ENCODE measurements at regions not wholly inside any gene's neighbourhood (a gene's known extent, or its start where the extent isn't known, plus 50 kb on each side); places are given as distances from the start of the nearest gene placed in this dataset.
"Not testable (repeated sequence)": the region's sequence is repeated elsewhere in the genome, so short reads cannot be mapped to it uniquely, and the experiment has no call there.

DNA sequence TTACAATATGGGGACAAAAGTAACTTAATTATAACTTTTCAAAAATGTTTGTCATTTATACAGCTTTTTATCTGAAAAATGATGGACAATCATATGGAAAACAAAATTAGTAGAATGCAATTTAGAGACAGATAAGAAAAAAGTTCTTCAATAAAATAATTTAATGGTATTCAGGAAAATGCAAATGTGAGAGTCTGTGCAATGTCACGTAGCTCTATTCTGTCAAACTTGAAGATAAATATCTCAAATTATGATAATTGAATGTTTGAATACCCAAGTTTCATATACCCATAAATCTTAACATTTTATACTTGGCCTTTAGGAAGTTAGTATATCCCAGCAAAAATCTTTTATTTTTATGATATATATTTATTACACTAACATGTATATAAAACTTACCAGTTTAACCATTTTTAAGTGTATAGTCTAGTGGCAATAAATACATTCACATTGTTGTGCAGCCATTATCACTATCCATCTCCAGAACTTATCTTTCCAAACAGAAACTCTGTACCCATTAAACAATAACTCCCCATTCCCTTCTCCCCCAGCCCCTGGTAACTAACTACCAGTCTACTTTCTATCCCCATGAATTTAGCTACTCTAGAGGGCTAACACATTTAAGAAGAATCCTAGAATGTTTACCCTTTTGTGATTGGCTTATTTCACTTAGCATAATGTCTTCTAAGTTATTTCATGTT lies 311.5 kb downstream of the SOCS6 start:
- DNase-seq (ENCODE audit: low read depth) = no peak

- no peak for DNase-seq (ENCODE audit: low read depth)
Measured at GRCh38 chr18:70598406-70598805, 309.6 kb downstream of the SOCS6 start.

GRCh38 chr18:70582981-70583380 lies 294.1 kb downstream of the SOCS6 start:
- DNase-seq (ENCODE audit: low read depth) = no peak

GRCh38 chr18:70578480-70578879 lies 289.6 kb downstream of the SOCS6 start:
- no peak for DNase-seq (ENCODE audit: low read depth)

DNA sequence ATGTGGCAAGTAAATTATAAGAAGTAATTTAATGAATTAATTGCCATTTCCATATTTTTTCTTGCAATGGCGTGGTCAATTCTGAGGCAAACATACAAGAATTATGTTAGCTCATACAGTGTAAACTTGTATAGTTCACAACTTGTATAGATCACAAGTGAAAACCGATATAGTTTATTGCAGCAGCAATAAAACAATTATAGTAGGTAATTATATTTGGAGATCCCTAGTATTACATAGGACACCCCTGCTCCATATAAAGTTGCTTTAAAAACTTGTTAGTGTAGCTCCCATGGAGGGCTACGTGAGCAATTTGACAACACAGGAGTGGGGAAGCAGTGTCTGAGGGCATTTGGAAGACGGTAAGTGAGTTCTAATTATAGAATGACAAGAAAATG lies 288.2 kb downstream of the SOCS6 start:
- DNase-seq (ENCODE audit: low read depth) = no peak

DNA sequence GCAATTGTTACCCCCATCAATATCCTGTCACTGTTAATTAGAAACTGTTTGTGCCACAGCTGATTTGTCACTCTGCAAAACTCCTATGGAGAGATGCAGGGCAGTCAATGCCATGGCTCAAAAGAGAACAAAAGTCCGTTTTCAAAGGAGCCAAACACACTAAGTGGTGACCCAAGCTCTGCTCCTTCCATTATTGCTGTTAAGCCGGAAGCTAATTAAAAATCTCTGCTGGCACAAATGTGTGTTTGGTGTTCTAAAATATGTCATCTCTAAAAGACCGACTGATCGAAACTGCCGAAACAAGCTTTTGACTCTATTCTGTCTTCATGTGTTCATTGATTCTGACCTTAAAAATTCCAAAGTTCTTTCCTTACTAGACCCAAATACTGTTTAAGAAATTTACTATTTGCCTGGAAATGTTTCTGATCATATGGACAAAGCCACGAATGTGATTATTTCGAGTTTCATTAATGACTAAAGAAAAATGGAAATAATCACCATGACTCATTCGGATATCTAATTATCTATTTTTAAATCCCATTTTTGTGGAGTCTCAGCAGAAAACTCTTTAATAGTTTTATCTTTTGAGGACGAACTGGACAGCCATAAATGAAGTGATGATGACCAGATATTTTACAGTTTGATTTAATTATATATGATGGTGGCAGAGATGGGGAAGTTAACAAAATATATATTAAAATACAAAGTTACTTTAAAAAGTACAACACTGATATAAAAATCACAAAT lies 287.6 kb downstream of the SOCS6 start:
- no peak for DNase-seq (ENCODE audit: low read depth)

DNA sequence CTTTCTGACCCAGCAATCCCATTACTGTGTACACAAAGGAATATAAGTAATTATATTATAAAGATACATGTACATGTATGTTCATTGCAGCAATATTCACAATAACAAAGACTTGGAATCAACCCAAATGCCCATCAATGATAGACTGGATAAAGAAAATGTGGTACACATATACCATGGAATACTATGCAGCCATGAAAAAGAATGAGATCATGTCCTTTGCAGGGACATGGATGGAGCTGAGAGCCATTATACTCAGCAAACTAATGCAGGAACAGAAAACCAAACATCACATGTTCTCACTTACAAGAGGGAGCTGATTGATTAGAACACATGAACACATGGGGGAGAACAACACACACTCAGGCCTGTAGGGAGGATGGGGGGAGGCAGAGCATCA lies 286.1 kb downstream of the SOCS6 start:
- DNase-seq (ENCODE audit: low read depth) = not testable (repeated sequence)

DNA sequence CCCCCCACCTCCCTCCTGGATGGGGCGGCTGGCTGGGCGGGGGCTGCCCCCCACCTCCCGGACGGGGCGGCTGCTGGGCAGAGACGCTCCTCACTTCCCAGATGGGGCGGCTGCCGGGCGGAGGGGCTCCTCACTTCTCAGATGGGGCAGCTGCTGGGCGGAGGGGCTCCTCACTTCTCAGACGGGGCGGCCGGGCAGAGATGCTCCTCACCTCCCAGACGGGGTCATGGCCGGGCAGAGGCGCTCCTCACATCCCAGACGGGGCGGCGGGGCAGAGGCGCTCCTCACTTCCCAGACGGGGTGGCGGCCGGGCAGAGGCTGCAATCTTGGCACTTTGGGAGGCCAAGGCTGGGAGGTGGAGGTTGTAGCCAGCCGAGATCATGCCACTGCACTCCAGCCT lies 280.8 kb downstream of the SOCS6 start:
- not testable (repeated sequence) for DNase-seq (ENCODE audit: low read depth)

GRCh38 chr18:70559446-70559845 lies 270.6 kb downstream of the SOCS6 start:
- DNase-seq (ENCODE audit: low read depth) = no peak

DNA sequence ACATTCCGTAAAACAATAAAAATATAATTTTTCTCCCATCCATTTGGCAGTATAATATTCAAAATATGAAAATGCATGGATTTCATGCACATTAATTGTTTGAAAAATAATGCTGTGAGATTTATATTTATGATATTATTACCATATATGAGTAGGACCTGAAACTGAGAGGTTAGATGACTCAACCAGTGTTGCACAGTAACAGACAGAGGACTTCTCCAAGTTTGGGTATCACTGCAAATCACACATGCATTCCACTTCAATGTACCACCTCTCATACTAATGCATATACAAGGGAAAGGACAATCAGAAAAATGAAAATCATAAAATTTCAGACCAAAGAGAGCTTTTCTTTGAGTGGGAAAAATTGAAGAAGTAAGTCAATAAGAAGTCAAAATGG lies 269.5 kb downstream of the SOCS6 start:
- no peak for DNase-seq (ENCODE audit: low read depth)

- no peak for DNase-seq (ENCODE audit: low read depth)
Measured at GRCh38 chr18:70554854-70555445, 266.1 kb downstream of the SOCS6 start.

GRCh38 chr18:70553936-70554260 lies 265.1 kb downstream of the SOCS6 start:
- DNase-seq (ENCODE audit: low read depth) = no peak

DNA sequence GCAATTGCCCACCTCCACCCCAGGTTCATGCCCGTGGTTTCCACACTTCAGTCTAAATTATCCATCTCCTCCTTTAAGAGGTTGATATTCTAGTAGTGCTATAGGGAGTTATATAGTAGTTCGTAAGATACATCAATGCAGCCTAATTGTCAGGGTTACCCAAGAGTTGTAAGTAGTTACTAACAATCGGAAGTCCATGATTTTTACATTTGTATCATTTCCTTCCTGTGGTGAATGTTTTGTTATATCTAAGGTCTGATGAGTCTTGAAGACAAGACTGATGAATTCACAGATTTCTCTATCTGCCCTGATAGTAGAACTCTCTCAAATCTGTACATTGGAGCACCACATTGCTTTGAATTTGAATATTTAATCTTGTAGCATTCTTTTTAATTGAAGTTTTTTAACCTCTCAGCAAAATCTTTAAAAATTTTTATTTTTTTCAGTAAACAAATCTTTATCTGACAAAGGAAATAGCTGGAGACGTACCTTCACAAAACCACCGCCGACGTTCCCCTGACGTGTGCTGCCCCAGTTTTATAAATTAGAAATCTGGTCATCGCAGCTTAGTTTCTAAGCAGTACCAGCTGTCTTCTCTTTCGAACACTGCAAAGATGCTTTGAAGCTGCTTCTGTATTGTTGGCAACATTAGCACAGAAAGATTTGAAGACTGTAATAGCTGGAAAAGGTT lies 264.5 kb downstream of the SOCS6 start:
- no peak for DNase-seq (ENCODE audit: low read depth)

DNA sequence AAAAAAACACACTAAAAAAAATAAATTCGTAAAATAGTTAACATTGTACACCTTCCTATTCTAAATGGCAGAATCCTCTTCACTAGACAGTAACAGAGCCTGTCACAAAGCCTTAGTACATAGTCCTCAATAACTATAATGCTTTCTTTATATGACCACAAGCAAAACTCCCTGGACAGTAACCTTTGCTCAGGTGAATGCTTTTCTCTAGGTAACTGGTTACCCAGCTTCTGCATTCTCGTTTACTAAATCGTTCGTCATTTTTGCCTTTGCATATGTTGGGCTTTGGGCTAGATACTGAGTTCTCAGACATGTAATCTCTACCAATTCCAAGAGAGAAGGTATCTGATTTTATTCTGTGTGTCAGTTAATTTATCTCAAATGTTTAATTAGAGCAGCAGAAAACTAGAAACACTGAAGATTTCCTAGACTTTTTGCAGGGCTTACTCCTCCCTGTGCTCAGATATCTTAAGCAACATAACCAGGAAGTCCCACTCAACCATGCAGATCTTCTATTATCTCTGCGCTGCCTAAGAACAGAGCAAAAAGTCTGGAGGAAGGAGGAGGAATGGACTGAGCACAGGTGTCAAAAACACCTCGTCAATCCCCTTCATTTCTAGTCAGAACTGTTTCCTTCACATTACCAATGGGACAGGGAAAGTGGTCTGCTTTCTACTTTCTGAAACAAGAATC lies 247.7 kb downstream of the SOCS6 start:
- no peak for DNase-seq (ENCODE audit: low read depth)

DNA sequence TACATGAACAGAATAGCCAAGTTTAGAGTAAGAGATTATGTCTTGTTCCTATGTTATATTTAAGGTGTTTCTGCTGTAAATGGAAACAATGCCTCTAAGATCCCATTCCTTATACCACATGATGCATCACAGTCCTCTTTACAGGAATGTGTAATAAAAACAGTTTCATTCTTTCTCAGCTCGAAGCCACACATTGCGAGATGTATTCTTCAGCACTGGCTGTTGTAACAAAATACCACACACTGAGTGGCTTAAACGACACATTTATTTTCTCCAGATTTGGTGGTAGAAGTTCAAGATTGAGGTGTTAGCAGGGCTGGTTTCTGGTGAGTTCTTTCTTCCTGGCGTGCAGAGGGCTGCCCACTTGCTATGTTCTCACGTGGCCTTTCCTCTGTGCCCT lies 246.2 kb downstream of the SOCS6 start:
- DNase-seq (ENCODE audit: low read depth) = no peak

DNA sequence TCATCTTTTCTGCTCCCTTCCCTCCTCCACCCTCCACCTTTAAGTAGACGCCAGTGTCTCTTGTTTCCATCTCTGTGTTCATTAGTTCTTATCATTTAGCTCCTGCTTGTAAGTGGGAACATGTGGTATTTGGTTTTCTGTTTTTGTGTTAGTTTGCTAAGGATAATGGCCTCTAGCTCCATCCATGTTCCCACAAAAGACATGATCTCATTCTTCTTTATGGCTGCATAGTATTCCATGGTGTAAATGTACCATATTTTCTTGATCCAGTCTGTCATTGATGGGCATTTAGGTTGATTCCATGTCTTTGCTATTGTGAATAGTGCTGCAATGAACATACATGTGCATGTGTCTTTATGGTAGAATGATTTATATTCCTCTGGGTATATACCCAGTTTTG lies 236.5 kb downstream of the SOCS6 start:
- not testable (repeated sequence) for DNase-seq (ENCODE audit: low read depth)

DNA sequence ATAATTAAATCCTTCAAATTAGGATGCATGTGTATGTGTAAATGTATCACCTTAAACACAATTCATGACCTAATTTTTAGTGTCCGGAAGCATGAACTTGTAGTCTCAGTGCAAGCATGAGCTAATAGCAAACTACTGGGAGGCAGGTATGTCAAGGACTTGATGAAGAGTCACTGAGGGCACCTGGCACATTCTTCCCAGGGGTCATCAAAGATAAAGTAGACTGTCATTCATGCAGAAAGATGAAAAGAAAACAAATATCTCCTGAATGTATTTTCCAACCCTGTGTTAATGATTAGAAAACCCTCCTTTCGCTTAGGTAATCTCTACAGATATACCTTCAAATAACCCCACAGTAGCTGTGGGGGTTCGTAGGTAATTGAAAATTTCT lies 234.9 kb downstream of the SOCS6 start:
- DNase-seq (ENCODE audit: low read depth) = no peak

GRCh38 chr18:70523035-70523791 lies 234.4 kb downstream of the SOCS6 start:
- DNase-seq (ENCODE audit: low read depth) = no peak

DNA sequence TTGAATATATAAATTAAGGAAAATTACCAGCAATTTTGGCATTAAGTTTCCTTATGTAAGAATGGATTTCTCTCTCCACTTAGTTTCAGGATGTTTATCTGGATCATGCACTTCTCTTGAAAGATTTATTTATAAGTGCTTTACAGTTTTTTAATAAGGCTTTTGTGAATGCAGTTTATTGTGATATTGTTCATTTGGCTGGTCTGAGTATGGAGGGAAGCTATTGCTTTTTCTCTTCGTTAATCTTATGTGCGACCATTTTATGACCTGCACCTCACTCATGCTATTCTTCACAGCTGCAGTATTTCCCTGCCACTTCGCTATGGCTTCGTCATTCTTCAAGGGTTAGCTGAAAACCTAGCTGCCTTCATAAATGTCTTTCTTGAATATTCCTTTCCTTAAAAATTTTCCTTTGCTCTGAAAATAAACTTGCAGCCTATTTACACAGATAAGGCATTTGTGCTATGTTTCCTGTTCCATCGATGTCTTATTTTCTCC lies 233.4 kb downstream of the SOCS6 start:
- no peak for DNase-seq (ENCODE audit: low read depth)

DNA sequence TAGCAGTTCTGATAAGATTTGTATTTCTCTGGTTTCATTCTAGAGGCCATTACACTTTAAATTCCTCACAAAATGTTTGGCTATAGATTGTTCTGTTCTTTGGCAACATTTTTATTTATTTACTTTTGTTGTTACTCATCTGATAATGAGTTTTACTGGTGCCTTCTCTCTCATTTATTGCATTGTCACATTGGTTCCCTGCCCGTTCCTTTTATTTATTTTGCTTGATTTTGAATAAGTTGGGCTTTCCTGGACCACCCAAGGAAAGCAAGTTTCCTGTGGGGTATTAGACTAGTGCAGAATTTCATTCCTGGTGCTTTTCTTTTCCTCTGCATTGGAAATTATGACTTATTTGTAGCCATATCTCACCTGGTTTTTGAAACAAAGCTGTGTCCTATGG lies 232.0 kb downstream of the SOCS6 start:
- no peak for DNase-seq (ENCODE audit: low read depth)

DNA sequence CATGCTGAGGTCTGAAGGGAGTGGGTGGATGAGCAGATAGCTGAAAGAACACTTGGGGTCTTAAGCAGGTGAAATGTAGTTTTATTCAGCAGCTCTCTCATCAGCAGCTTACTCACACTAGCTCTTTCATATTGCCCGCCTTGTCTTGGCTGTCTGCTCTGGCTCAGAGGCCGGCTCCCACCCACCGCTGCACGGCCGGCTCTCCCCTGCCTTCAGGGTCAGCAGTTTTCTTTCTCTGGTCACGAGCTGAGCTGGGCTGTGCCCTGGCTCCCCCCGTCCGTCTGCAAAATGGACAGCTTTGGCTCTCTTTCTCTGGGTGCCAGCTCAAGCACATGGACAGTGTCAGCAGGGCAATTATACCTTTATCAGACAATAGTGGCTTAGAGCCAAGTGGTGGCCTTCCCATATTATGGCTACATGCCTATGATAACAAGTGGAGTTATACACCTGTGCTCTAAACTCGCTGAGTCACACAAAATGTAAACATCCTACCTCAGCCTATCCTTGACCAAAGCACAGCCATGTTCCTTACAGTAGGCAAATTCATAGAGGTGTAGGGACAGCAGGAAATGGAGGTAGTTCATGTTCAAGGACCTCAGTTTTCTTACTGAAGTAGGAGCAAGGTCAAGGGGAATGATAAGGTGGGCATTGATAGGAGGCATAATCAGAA lies 224.8 kb downstream of the SOCS6 start:
- DNase-seq (ENCODE audit: low read depth) = no peak

Measured in ELR (cell line).